SK-N-SH treated with all-trans-retinoic acid at 6 μM for 48 hours (cell line): ENCODE measurements at regions not wholly inside any gene's neighbourhood (a gene's known extent, or its start where the extent isn't known, plus 50 kb on each side); places are given as distances from the start of the nearest gene placed in this dataset.

Experiments
- ATAC-seq: fragments of 200-7000 bp; cut with Tn5 transposase; 3 replicates; pipeline ENCODE4 v1.9.1; 2020; ENCODE audit warnings: mild to moderate bottlenecking, moderate library complexity
- ARNTL ChIP-seq: fragments of 450-650 bp; formaldehyde crosslinking; IDR thresholded peaks from 2 replicates; pipeline ENCODE4 v1.5.0; 2020; ENCODE audit warnings: low read depth, mild to moderate bottlenecking, moderate library complexity, borderline replicate concordance
- BACH2 ChIP-seq: fragments of 250-450 bp; sonication (Bioruptor Pico); IDR thresholded peaks from 2 replicates; pipeline ENCODE4 v1.9.0; 2021; ENCODE audit warnings: mild to moderate bottlenecking, borderline replicate concordance
- CREB5 ChIP-seq: fragments of 250-450 bp; sonication (Bioruptor Pico); IDR thresholded peaks from 2 replicates; pipeline ENCODE4 v1.5.1; 2020; ENCODE audit warnings: low read depth, mild to moderate bottlenecking, moderate library complexity
- CSDC2 ChIP-seq: fragments of 250-450 bp; sonication (Bioruptor Pico); IDR thresholded peaks from 2 replicates; pipeline ENCODE4 v1.5.0; 2020; ENCODE audit warnings: mild to moderate bottlenecking, moderate library complexity
- CSRNP3 ChIP-seq: fragments of 250-450 bp; sonication (Bioruptor Pico); IDR thresholded peaks from 2 replicates; pipeline ENCODE4 v1.5.1; 2021; ENCODE audit warnings: mild to moderate bottlenecking, moderate library complexity
- ESRRG ChIP-seq: fragments of 250-450 bp; sonication (Bioruptor Pico); IDR thresholded peaks from 2 replicates; pipeline ENCODE4 v1.6.1; 2021; ENCODE audit warnings: mild to moderate bottlenecking
- GLIS3 ChIP-seq: fragments of 250-450 bp; sonication (Bioruptor Pico); IDR thresholded peaks from 2 replicates; pipeline ENCODE4 v1.5.0; 2020; ENCODE audit warnings: mild to moderate bottlenecking, moderate library complexity
- ISL1 ChIP-seq: fragments of 250-450 bp; sonication (Bioruptor Pico); IDR thresholded peaks from 2 replicates; pipeline ENCODE4 v2.1.2; 2022; ENCODE audit warnings: mild to moderate bottlenecking, moderate library complexity
- OSR1 ChIP-seq: fragments of 250-450 bp; sonication (Bioruptor Pico); IDR thresholded peaks from 2 replicates; pipeline ENCODE4 v1.8.0; 2022; ENCODE audit warnings: moderate library complexity, mild to moderate bottlenecking, inconsistent platforms
- POU6F1 ChIP-seq: fragments of 250-450 bp; sonication (Bioruptor Pico); IDR thresholded peaks from 2 replicates; pipeline ENCODE4 v1.8.0; 2021; ENCODE audit warnings: low read depth, mild to moderate bottlenecking, moderate library complexity, borderline replicate concordance
- PPARA ChIP-seq: fragments of 250-450 bp; sonication (Bioruptor Pico); IDR thresholded peaks from 2 replicates; pipeline ENCODE4 v1.5.0; 2020; ENCODE audit warnings: mild to moderate bottlenecking, borderline replicate concordance
- RARB ChIP-seq: fragments of 250-450 bp; sonication (Bioruptor Pico); IDR thresholded peaks from 2 replicates; pipeline ENCODE4 v1.8.0; 2021; ENCODE audit warnings: mild to moderate bottlenecking, moderate library complexity
- SNAI2 ChIP-seq: fragments of 250-450 bp; sonication (Bioruptor Pico); IDR thresholded peaks from 2 replicates; pipeline ENCODE4 v1.5.0; 2020; ENCODE audit warnings: mild to moderate bottlenecking, moderate library complexity
- TCF4 ChIP-seq: fragments of 250-450 bp; sonication (Bioruptor Pico); IDR thresholded peaks from 2 replicates; pipeline ENCODE4 v1.8.0; 2021; ENCODE audit warnings: mild to moderate bottlenecking, moderate library complexity, borderline replicate concordance
- TOX ChIP-seq: fragments of 250-450 bp; sonication (Bioruptor Pico); IDR thresholded peaks from 2 replicates; pipeline ENCODE4 v1.8.0; 2021; ENCODE audit warnings: mild to moderate bottlenecking, moderate library complexity, borderline replicate concordance
- ZC3H10 ChIP-seq: fragments of 250-450 bp; sonication (Bioruptor Pico); IDR thresholded peaks from 2 replicates; pipeline ENCODE4 v1.5.1; 2021; ENCODE audit warnings: mild to moderate bottlenecking, moderate library complexity
- ZFP3 ChIP-seq: fragments of 250-450 bp; sonication (Bioruptor Pico); IDR thresholded peaks from 2 replicates; pipeline ENCODE4 v1.5.0; 2020; ENCODE audit warnings: mild to moderate bottlenecking, moderate library complexity
- ZFP30 ChIP-seq: fragments of 450-650 bp; formaldehyde crosslinking; IDR thresholded peaks from 2 replicates; pipeline ENCODE4 v1.5.0; 2022; ENCODE audit warnings: mild to moderate bottlenecking, moderate library complexity
- ZNF70 ChIP-seq: fragments of 450-650 bp; formaldehyde crosslinking; IDR thresholded peaks from 2 replicates; pipeline ENCODE4 v1.5.0; 2020; ENCODE audit warnings: mild to moderate bottlenecking, moderate library complexity
- TF ChIP-seq, protein P1 (sequence below): fragments of 250-450 bp; sonication (Bioruptor Pico); IDR thresholded peaks from 2 replicates; pipeline ENCODE4 v1.5.0; 2020; ENCODE audit warnings: mild to moderate bottlenecking, moderate library complexity

DNA sequence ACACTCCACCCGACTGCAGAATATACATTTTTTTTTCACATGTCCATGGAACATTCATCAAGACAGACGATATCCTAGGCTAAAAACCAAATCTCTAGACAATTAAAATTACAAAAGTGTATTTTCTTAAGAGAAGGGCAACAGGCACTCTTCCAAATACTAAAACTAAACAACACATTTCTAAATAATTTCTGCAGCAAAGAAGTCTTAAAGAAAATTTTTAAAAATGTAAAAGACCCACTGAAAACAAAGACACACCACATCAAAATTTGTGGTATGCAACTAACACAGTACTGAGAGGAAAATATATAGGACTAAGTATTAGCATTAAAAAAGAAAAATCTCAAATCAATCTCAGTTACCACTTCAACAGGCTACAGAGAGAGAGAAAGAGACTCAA lies 570.0 kb downstream of the SLC16A7 start:
- no peak for ATAC-seq
- TF ChIP-seq TOX (CRISPR knock-in tag) (no peak), ZFP3 (CRISPR knock-in tag) (no peak), GLIS3 (CRISPR knock-in tag) (no peak), ZNF70 (CRISPR knock-in tag) (no peak), CREB5 (CRISPR knock-in tag) (no peak), BACH2 (CRISPR knock-in tag) (no peak), ZFP30 (CRISPR knock-in tag) (no peak), POU6F1 (no peak), ARNTL (CRISPR knock-in tag) (no peak), OSR1 (CRISPR knock-in tag) (no peak), CSRNP3 (CRISPR knock-in tag) (no peak), PPARA (no peak)
- TF ChIP-seq, protein P1, sequence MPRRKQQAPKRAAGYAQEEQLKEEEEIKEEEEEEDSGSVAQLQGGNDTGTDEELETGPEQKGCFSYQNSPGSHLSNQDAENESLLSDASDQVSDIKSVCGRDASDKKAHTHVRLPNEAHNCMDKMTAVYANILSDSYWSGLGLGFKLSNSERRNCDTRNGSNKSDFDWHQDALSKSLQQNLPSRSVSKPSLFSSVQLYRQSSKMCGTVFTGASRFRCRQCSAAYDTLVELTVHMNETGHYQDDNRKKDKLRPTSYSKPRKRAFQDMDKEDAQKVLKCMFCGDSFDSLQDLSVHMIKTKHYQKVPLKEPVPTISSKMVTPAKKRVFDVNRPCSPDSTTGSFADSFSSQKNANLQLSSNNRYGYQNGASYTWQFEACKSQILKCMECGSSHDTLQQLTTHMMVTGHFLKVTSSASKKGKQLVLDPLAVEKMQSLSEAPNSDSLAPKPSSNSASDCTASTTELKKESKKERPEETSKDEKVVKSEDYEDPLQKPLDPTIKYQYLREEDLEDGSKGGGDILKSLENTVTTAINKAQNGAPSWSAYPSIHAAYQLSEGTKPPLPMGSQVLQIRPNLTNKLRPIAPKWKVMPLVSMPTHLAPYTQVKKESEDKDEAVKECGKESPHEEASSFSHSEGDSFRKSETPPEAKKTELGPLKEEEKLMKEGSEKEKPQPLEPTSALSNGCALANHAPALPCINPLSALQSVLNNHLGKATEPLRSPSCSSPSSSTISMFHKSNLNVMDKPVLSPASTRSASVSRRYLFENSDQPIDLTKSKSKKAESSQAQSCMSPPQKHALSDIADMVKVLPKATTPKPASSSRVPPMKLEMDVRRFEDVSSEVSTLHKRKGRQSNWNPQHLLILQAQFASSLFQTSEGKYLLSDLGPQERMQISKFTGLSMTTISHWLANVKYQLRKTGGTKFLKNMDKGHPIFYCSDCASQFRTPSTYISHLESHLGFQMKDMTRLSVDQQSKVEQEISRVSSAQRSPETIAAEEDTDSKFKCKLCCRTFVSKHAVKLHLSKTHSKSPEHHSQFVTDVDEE (CRISPR knock-in tag): no peak

GRCh38 chr12:60168441-60168840 lies 572.6 kb downstream of the SLC16A7 start:
- no peak for ATAC-seq
- TF ChIP-seq ISL1 (CRISPR knock-in tag) (no peak), SNAI2 (CRISPR knock-in tag) (no peak), OSR1 (CRISPR knock-in tag) (no peak), ZFP3 (CRISPR knock-in tag) (no peak), CREB5 (CRISPR knock-in tag) (no peak), ZC3H10 (CRISPR knock-in tag) (no peak), ESRRG (no peak), POU6F1 (no peak), TCF4 (no peak), CSRNP3 (CRISPR knock-in tag) (no peak), ZNF70 (CRISPR knock-in tag) (no peak), CSDC2 (no peak), RARB (CRISPR knock-in tag) (no peak), ARNTL (CRISPR knock-in tag) (no peak)
